ENCODE measurements at regions not wholly inside any gene's neighbourhood (a gene's known extent, or its start where the extent isn't known, plus 50 kb on each side); places are given as distances from the start of the nearest gene placed in this dataset.
"Not testable (repeated sequence)": the region's sequence is repeated elsewhere in the genome, so short reads cannot be mapped to it uniquely, and the experiment has no call there.

DNA sequence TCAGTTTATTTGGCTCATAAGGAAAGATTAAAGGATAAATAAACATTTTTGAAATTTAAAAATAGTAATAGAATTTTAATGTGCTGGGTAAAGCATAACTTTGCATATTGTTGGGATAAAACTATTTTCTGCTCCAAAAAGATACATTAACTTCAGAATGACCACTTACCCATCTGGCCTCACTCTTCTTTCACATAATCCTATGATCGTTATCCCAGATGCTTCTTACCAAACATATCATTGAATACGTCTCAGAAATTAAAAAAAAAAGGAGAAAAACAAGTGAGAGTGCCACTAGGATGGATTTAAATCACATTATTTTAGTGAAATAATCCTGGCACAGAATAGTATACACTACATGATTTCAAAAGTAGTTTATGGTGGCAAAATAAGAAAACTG is 677.5 kb upstream of the ZWINT start:
- intact Hi-C loops (cut with DNase I): no loop called here
- no peak for FAIRE-seq
- H3K9ac ChIP-seq (ENCODE audit: low read length in 3 of 3): no peak overlapping the region
- H3K27me3 ChIP-seq (ENCODE audit: control insufficient read depth, insufficient read depth, low read length): no peaks in the 10 kb centered on the region
- DNase-seq: no peak
- no peak overlapping the region for H3K4me3 ChIP-seq (ENCODE audit: low read length in 3 of 3)
- no peaks in the 10 kb centered on the region for H3K36me3 ChIP-seq (ENCODE audit: control insufficient read depth in 2 of 3, insufficient read depth in 3 of 3, low read length in 3 of 3)
- TF ChIP-seq, protein P1, sequence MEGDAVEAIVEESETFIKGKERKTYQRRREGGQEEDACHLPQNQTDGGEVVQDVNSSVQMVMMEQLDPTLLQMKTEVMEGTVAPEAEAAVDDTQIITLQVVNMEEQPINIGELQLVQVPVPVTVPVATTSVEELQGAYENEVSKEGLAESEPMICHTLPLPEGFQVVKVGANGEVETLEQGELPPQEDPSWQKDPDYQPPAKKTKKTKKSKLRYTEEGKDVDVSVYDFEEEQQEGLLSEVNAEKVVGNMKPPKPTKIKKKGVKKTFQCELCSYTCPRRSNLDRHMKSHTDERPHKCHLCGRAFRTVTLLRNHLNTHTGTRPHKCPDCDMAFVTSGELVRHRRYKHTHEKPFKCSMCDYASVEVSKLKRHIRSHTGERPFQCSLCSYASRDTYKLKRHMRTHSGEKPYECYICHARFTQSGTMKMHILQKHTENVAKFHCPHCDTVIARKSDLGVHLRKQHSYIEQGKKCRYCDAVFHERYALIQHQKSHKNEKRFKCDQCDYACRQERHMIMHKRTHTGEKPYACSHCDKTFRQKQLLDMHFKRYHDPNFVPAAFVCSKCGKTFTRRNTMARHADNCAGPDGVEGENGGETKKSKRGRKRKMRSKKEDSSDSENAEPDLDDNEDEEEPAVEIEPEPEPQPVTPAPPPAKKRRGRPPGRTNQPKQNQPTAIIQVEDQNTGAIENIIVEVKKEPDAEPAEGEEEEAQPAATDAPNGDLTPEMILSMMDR (IDR thresholded peaks at IDR 0.05; ENCODE audit: borderline replicate concordance, extremely low read depth, insufficient read depth): no peak
- H3K4me1 ChIP-seq (ENCODE audit: control insufficient read depth in 2 of 3, insufficient read depth in 2 of 3, low read depth in 1 of 3, low read length in 3 of 3): no peaks in the 10 kb centered on the region
- no peaks in the 10 kb centered on the region for H3K9me3 ChIP-seq (ENCODE audit: control insufficient read depth in 2 of 3, insufficient read depth in 1 of 3, low read length in 3 of 3)
- no peak overlapping the region for H3K27ac ChIP-seq (ENCODE audit: low read depth in 2 of 2, low read length in 2 of 2)

DNA sequence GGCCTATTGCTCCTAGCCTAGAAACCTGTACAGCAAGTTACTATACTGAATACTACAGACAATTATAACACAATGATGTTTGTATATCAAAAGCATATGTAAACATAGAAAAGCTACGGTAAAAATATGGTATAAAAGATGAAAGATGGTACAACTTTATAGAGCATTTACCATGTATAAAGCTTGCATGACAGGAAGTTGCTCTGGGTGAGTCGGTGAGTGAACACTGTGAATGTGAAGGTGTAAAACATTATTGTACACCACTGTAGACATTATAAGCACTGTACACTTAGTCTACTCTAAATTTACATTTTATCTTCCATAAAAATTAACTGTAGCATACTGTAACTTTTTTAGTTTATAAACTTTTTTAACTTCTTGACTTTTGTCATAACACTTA is 674.3 kb upstream of the ZWINT start:
- H3K4me1 ChIP-seq (ENCODE audit: control insufficient read depth in 2 of 3, insufficient read depth in 2 of 3, low read depth in 1 of 3, low read length in 3 of 3): no peaks in the 10 kb centered on the region
- TF ChIP-seq, protein P1 (IDR thresholded peaks at IDR 0.05; ENCODE audit: borderline replicate concordance, extremely low read depth, insufficient read depth): no peak
- no peaks in the 10 kb centered on the region for H3K36me3 ChIP-seq (ENCODE audit: control insufficient read depth in 2 of 3, insufficient read depth in 3 of 3, low read length in 3 of 3)
- no peak overlapping the region for H3K27ac ChIP-seq (ENCODE audit: low read depth in 2 of 2, low read length in 2 of 2)
- H3K9ac ChIP-seq (ENCODE audit: low read length in 3 of 3): no peak overlapping the region
- no peaks in the 10 kb centered on the region for H3K27me3 ChIP-seq (ENCODE audit: control insufficient read depth, insufficient read depth, low read length)
- peaks cover 0 to 6% (median 2%) of the 10 kb centered on the region in 3 donors for H3K9me3 ChIP-seq (ENCODE audit: control insufficient read depth in 2 of 3, insufficient read depth in 1 of 3, low read length in 3 of 3)
- intact Hi-C loops (cut with DNase I): no loop called here
- no peak overlapping the region for H3K4me3 ChIP-seq (ENCODE audit: low read length in 3 of 3)
- no peak for DNase-seq
- no peak for FAIRE-seq

DNA sequence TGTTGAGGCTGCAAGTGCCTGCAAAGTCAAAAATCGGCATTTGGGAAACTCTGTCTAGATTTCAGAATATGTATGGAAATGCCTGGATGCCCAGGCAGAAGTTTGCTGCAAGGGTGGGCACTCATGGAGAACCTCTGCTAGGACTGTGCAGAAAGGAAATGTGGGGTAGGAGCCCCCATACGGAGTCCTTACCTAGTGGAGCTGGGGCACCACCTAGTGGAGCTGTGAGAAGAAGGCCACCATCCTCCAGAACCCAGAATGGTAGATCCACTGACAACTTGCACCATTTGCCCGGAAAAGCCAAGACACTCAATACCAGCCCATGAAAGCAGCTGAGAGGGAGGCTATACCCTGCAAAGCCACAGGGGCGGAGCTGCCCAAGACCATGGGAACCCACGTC is 671.2 kb upstream of the ZWINT start:
- FAIRE-seq; H3K9ac ChIP-seq (ENCODE audit: low read length in 3 of 3); H3K36me3 ChIP-seq (ENCODE audit: control insufficient read depth in 2 of 3, insufficient read depth in 3 of 3, low read length in 3 of 3); H3K4me1 ChIP-seq (ENCODE audit: control insufficient read depth in 2 of 3, insufficient read depth in 2 of 3, low read depth in 1 of 3, low read length in 3 of 3); H3K27me3 ChIP-seq (ENCODE audit: control insufficient read depth, insufficient read depth, low read length); H3K4me3 ChIP-seq (ENCODE audit: low read length in 3 of 3); DNase-seq; H3K9me3 ChIP-seq (ENCODE audit: control insufficient read depth in 2 of 3, insufficient read depth in 1 of 3, low read length in 3 of 3); H3K27ac ChIP-seq (ENCODE audit: low read depth in 2 of 2, low read length in 2 of 2); intact Hi-C loops (cut with DNase I): not testable (repeated sequence)

DNA sequence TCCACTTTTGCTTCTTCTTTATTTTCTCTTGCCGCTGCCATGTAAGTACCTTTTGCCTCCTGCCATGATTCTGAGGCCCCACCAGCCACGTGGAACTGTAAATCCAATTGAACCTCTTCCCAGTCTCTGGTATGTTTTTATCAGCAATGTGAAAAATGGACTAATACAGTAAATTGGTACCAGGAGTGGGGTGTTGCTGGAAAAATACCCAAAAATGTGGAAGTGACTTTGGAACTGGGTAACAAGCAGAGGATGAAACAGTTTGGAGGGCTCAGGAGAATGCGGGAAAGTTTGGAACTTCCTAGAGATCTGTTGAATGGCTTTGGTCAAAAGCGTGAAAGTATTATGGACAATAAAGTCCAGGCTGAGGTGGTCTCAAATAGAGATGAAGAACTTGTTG is 670.3 kb upstream of the ZWINT start:
- Histone ChIP-seq H3K27me3 (ENCODE audit: control insufficient read depth, insufficient read depth, low read length) (no peaks in the 10 kb centered on the region), H3K36me3 (ENCODE audit: control insufficient read depth in 2 of 3, insufficient read depth in 3 of 3, low read length in 3 of 3) (no peaks in the 10 kb centered on the region), H3K27ac (ENCODE audit: low read depth in 2 of 2, low read length in 2 of 2) (no peak overlapping the region), H3K9ac (ENCODE audit: low read length in 3 of 3) (no peak overlapping the region), H3K9me3 (ENCODE audit: control insufficient read depth in 2 of 3, insufficient read depth in 1 of 3, low read length in 3 of 3) (peaks cover 0 to 6% (median 2%) of the 10 kb centered on the region in 3 donors), H3K4me3 (ENCODE audit: low read length in 3 of 3) (no peak overlapping the region), H3K4me1 (ENCODE audit: control insufficient read depth in 2 of 3, insufficient read depth in 2 of 3, low read depth in 1 of 3, low read length in 3 of 3) (no peaks in the 10 kb centered on the region)
- DNase-seq: no peak
- no peak for FAIRE-seq
- TF ChIP-seq, protein P1 (IDR thresholded peaks at IDR 0.05; ENCODE audit: borderline replicate concordance, extremely low read depth, insufficient read depth): no peak
- intact Hi-C loops (cut with DNase I): no loop called here

All from kidney (tissue), 13 donors.